ENCODE measurements at regions not wholly inside any gene's neighbourhood (a gene's known extent, or its start where the extent isn't known, plus 50 kb on each side); places are given as distances from the start of the nearest gene placed in this dataset.

DNA sequence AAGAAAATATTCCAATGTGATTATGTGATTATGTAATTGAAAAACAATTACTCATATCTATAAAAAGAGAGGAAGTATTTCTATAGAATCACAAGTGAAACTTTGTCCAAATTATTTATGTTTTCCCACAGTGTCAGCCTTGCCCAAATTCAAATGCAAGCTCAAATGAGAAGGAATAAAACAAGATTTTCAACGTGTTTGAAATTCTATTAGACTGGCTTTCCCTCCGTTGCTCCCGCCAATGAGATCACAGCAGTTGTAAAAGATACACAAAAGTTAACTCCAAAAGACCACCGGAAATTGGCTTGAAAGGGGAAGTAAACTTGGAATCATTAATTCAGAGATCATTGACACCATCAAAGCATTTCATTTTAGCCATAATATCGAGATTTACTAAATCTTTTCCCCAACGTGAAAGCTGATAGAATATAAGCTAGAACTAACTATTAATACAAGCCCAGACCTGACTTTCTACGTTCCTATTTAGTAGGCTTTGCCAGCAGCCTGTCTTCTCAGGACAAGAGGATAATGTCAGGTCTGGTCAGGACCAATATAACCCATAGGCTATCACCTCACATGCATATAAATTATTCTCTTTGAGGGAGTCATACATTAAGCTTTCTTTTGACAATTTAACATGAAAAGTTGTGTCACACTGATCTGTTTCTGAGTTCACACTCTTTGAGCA, 222.6 kb upstream of the CHAC2 start:
- no peaks in the 10 kb centered on the region for H3K9me3 ChIP-seq (ENCODE audit: control insufficient read depth, low read length)
- no peaks in the 10 kb centered on the region for H3K27me3 ChIP-seq (replicated peaks; ENCODE audit: control insufficient read depth, insufficient read depth, low read length, poor library complexity, severe bottlenecking)
- no peaks in the 10 kb centered on the region for H3K4me1 ChIP-seq (ENCODE audit: control insufficient read depth, insufficient read depth, low read length, poor library complexity, severe bottlenecking)
- H3K27ac ChIP-seq (ENCODE audit: insufficient read depth, low read length, poor library complexity, severe bottlenecking): no peak overlapping the region
- DNase-seq: no peak
- no peak overlapping the region for H3K4me3 ChIP-seq (ENCODE audit: insufficient read depth, low read depth, low read length, poor library complexity, severe bottlenecking)
- no peaks in the 10 kb centered on the region for H3K36me3 ChIP-seq (ENCODE audit: control insufficient read depth, insufficient read depth, low read length)

DNA sequence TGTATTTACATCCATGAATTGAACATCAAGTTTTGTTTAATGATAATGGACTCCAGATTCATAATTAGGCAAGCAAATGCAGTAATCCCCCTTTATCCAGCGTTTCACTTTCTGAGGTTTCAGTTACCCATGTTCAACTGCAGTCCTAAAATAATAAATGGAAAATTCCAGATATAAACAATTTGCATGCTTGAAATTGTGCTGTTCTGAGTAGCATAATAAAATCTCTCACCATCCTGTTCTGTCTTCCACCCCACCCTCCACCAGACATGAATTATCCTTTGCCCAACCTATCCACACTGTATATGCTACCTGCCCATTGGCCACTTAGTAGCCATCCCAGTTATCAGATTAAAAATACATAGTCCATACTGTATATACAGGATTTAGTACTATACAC, 224.5 kb upstream of the CHAC2 start:
- no peaks in the 10 kb centered on the region for H3K4me1 ChIP-seq (ENCODE audit: control insufficient read depth, insufficient read depth, low read length, poor library complexity, severe bottlenecking)
- H3K27me3 ChIP-seq (replicated peaks; ENCODE audit: control insufficient read depth, insufficient read depth, low read length, poor library complexity, severe bottlenecking): no peaks in the 10 kb centered on the region
- no peaks in the 10 kb centered on the region for H3K36me3 ChIP-seq (ENCODE audit: control insufficient read depth, insufficient read depth, low read length)
- H3K27ac ChIP-seq (ENCODE audit: insufficient read depth, low read length, poor library complexity, severe bottlenecking): no peak overlapping the region
- H3K4me3 ChIP-seq (ENCODE audit: insufficient read depth, low read depth, low read length, poor library complexity, severe bottlenecking): no peak overlapping the region
- H3K9me3 ChIP-seq (ENCODE audit: control insufficient read depth, low read length): no peaks in the 10 kb centered on the region
- DNase-seq: no peak

DNA sequence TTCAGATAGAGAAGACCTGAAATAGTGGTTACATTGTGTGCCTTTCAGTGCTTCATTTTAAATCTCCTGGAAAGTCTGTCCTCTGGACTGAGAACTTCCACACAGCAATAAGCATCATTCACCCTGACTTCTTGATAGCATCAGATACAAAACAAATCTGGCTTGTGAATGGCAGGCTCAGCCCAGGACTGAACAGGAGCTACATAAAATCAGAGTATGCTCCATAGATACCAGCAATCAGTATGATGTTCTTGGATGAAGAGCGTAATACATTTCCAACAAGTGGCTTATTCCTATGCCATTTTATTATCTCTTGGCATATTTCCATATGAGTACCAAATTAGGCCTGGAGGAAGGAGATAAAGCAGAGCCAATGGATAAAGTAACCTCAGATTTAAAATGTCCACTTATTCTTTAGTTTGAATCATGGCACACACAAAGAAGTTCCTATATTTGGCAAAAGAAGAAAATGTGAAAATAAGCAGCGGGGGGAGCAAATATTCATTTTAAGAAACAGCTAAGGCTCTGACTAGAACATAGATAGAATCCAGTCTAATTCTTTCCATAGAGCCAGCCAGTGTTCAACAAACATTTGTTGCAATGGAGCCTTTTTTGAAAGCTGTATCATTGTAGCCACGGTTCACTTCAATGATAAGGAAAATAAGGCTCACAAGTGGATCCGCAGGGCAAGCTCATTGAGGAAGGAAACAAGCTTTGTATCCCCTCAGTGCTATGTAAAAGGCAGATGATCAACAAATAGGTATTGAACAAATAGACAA, 230.8 kb upstream of the CHAC2 start:
- H3K27ac ChIP-seq (ENCODE audit: insufficient read depth, low read length, poor library complexity, severe bottlenecking): no peak overlapping the region
- H3K27me3 ChIP-seq (replicated peaks; ENCODE audit: control insufficient read depth, insufficient read depth, low read length, poor library complexity, severe bottlenecking): no peaks in the 10 kb centered on the region
- H3K4me3 ChIP-seq (ENCODE audit: insufficient read depth, low read depth, low read length, poor library complexity, severe bottlenecking): no peak overlapping the region
- no peaks in the 10 kb centered on the region for H3K36me3 ChIP-seq (ENCODE audit: control insufficient read depth, insufficient read depth, low read length)
- no peaks in the 10 kb centered on the region for H3K9me3 ChIP-seq (ENCODE audit: control insufficient read depth, low read length)
- DNase-seq: no peak
- H3K4me1 ChIP-seq (ENCODE audit: control insufficient read depth, insufficient read depth, low read length, poor library complexity, severe bottlenecking): no peaks in the 10 kb centered on the region

DNA sequence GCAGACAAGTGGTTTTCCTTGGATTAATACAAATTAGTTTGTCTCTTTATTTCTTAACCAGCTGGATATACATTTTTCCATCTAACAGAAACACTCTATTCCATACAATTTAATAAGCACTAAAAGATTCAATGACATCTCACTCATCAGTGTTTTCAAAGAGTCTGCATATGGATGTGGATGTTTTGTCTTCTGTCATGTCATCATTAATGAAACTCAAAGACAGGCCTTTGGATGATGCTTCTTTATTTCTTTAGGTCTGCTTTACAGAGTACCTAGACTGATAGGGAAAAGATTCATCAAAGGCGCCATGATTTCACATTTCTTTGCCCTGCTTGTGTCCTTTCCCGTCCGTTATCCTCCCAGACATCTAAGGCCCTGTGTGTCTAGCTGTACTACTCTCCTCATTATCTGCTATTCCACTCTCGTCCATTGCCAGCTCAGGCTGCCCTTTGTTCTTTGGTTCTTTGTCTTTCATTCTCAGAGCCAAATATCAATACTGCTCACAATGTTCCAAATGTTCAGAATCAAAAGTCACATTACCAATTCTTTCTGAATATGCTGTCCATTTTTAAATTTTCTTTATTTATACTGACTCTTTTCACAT, 232.3 kb upstream of the CHAC2 start:
- no peak overlapping the region for H3K4me3 ChIP-seq (ENCODE audit: insufficient read depth, low read depth, low read length, poor library complexity, severe bottlenecking)
- H3K4me1 ChIP-seq (ENCODE audit: control insufficient read depth, insufficient read depth, low read length, poor library complexity, severe bottlenecking): no peaks in the 10 kb centered on the region
- DNase-seq: no peak
- H3K36me3 ChIP-seq (ENCODE audit: control insufficient read depth, insufficient read depth, low read length): no peaks in the 10 kb centered on the region
- no peaks in the 10 kb centered on the region for H3K9me3 ChIP-seq (ENCODE audit: control insufficient read depth, low read length)
- H3K27ac ChIP-seq (ENCODE audit: insufficient read depth, low read length, poor library complexity, severe bottlenecking): no peak overlapping the region
- no peaks in the 10 kb centered on the region for H3K27me3 ChIP-seq (replicated peaks; ENCODE audit: control insufficient read depth, insufficient read depth, low read length, poor library complexity, severe bottlenecking)

DNA sequence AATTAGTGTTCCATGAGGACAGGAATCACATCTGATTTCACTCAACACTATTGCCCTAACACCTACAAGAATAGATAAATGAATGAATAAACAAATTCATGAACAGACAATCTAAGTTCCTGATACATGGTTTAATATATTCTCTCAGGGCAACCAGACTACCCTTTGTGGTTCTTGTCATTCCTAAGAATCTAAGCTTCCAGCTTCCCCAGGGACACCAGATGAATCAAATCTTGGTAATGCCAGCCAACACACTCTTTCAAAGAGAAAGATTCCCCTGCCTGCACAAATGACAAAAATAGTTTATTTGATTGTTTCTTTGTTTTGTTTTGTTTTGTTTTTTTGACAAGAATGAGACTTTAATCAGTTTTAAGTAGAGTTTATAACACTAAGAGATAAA, 237.5 kb upstream of the CHAC2 start:
- DNase-seq: no peak
- Histone ChIP-seq H3K36me3 (ENCODE audit: control insufficient read depth, insufficient read depth, low read length) (no peaks in the 10 kb centered on the region), H3K4me1 (ENCODE audit: control insufficient read depth, insufficient read depth, low read length, poor library complexity, severe bottlenecking) (no peaks in the 10 kb centered on the region), H3K27me3 (replicated peaks; ENCODE audit: control insufficient read depth, insufficient read depth, low read length, poor library complexity, severe bottlenecking) (no peaks in the 10 kb centered on the region), H3K4me3 (ENCODE audit: insufficient read depth, low read depth, low read length, poor library complexity, severe bottlenecking) (no peak overlapping the region), H3K27ac (ENCODE audit: insufficient read depth, low read length, poor library complexity, severe bottlenecking) (no peak overlapping the region), H3K9me3 (ENCODE audit: control insufficient read depth, low read length) (no peaks in the 10 kb centered on the region)

DNA sequence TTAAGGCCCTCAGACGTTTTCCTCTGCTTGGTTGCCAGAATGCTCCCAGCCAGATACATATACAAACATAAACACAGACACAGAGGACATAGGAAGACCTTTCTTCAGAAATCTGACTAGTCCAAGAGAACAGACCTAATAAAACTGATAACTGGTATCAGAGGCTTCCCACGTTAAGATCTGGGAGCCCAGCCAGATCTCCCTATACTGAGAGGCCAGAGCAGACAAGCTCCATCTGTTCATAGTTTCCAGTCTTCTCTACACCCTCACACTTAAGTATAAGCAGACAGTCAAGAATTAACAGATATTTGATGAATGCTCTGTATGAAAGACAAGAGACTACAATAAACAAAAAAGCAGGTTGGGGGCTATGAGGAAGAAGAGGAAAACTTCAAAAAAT, 240.5 kb upstream of the CHAC2 start:
- Histone ChIP-seq H3K27ac (ENCODE audit: insufficient read depth, low read length, poor library complexity, severe bottlenecking) (no peak overlapping the region), H3K4me3 (ENCODE audit: insufficient read depth, low read depth, low read length, poor library complexity, severe bottlenecking) (no peak overlapping the region), H3K4me1 (ENCODE audit: control insufficient read depth, insufficient read depth, low read length, poor library complexity, severe bottlenecking) (no peaks in the 10 kb centered on the region), H3K36me3 (ENCODE audit: control insufficient read depth, insufficient read depth, low read length) (no peaks in the 10 kb centered on the region), H3K9me3 (ENCODE audit: control insufficient read depth, low read length) (no peaks in the 10 kb centered on the region), H3K27me3 (replicated peaks; ENCODE audit: control insufficient read depth, insufficient read depth, low read length, poor library complexity, severe bottlenecking) (no peaks in the 10 kb centered on the region)
- no peak for DNase-seq

DNA sequence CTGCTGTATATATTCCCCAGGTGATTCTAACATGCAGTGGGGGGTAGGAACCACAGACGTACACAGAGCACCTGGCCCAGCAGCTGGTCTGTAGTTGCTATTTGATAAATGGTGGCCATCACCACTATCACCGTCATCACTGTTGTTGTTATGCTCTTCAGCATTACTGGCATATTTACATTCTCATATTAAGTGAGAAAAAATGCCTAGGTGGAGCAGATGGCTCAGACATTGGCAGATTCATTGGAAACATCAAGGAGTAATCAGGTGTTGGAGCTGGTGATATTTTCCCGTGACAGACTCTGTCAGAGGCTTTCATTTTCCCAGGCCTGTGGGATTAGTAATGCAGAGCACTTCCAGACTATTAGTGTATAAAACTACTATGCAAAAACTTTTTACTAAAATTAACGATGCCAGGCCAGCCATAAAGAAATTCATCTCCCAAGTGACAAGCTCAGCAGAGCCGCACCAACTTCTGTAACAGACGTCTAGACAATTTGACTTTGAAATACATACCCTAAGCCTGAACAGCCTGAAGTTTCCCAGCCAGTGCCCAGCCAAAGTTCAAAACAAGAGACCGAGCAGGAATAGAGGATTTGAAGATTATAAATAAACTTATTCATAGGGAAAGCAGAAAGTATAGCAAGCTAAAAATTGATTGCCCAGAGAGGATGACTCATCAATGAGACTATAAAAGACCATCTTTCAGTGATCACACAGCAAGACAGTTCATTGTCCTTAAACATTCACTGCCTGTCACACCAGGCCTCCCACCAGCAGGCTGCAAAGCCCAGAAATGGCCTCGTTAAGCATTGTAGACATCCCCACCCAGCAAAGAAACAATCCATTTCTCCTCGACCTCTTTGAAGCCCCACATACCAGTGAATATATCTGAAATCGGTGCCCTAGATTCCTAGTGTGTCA, 247.4 kb upstream of the CHAC2 start:
- no peaks in the 10 kb centered on the region for H3K4me1 ChIP-seq (ENCODE audit: control insufficient read depth, insufficient read depth, low read length, poor library complexity, severe bottlenecking)
- no peaks in the 10 kb centered on the region for H3K36me3 ChIP-seq (ENCODE audit: control insufficient read depth, insufficient read depth, low read length)
- DNase-seq: no peak
- H3K27me3 ChIP-seq (replicated peaks; ENCODE audit: control insufficient read depth, insufficient read depth, low read length, poor library complexity, severe bottlenecking): no peaks in the 10 kb centered on the region
- no peak overlapping the region for H3K27ac ChIP-seq (ENCODE audit: insufficient read depth, low read length, poor library complexity, severe bottlenecking)
- no peak overlapping the region for H3K4me3 ChIP-seq (ENCODE audit: insufficient read depth, low read depth, low read length, poor library complexity, severe bottlenecking)
- no peaks in the 10 kb centered on the region for H3K9me3 ChIP-seq (ENCODE audit: control insufficient read depth, low read length)

DNA sequence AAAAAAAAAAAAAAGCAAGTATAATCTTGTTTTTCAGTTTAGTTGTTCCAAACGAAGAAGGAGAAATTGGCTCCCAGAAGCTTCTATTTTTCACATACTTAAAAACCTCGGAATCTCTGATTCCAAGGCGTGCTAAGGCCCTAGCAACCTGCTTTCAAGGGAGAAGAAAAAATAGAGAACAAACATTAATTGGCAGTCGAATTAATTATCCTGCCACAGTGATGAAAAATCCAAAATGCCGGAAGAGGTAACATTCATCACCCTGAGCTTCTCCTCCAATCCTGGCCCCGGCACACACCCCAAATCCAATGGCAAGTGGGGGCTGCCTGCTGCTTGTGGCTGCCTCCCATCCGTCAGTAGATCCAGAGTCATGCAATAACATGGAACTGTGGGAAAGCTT, 250.2 kb upstream of the CHAC2 start:
- no peak for DNase-seq
- H3K36me3 ChIP-seq (ENCODE audit: control insufficient read depth, insufficient read depth, low read length): no peaks in the 10 kb centered on the region
- no peak overlapping the region for H3K27ac ChIP-seq (ENCODE audit: insufficient read depth, low read length, poor library complexity, severe bottlenecking)
- no peaks in the 10 kb centered on the region for H3K27me3 ChIP-seq (replicated peaks; ENCODE audit: control insufficient read depth, insufficient read depth, low read length, poor library complexity, severe bottlenecking)
- no peaks in the 10 kb centered on the region for H3K9me3 ChIP-seq (ENCODE audit: control insufficient read depth, low read length)
- no peak overlapping the region for H3K4me3 ChIP-seq (ENCODE audit: insufficient read depth, low read depth, low read length, poor library complexity, severe bottlenecking)
- H3K4me1 ChIP-seq (ENCODE audit: control insufficient read depth, insufficient read depth, low read length, poor library complexity, severe bottlenecking): no peaks in the 10 kb centered on the region

DNA sequence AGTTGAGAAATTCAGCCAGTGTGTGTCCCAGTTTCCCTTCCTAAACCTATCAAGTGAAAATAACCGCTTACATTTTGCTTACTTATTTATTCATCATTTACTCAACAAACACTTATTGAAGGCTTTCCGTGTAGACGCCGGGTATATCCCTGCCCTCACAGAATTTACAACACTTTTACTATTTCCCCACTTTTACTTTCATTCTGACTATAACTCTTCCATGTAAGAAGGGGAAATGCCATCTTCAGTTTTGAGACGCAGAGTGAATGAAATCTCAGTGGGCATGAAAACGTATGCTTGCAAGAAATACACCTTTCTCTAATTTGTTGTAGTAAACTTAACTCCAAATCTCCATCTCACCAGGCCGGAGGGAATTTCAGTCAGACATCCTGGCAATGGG, 251.0 kb upstream of the CHAC2 start:
- Histone ChIP-seq H3K27ac (ENCODE audit: insufficient read depth, low read length, poor library complexity, severe bottlenecking) (no peak overlapping the region), H3K27me3 (replicated peaks; ENCODE audit: control insufficient read depth, insufficient read depth, low read length, poor library complexity, severe bottlenecking) (no peaks in the 10 kb centered on the region), H3K4me1 (ENCODE audit: control insufficient read depth, insufficient read depth, low read length, poor library complexity, severe bottlenecking) (no peaks in the 10 kb centered on the region), H3K9me3 (ENCODE audit: control insufficient read depth, low read length) (no peaks in the 10 kb centered on the region), H3K36me3 (ENCODE audit: control insufficient read depth, insufficient read depth, low read length) (no peaks in the 10 kb centered on the region), H3K4me3 (ENCODE audit: insufficient read depth, low read depth, low read length, poor library complexity, severe bottlenecking) (no peak overlapping the region)
- DNase-seq: no peak

All from effector memory CD4-positive, alpha-beta T cell (primary cell).